Astrocyte of the spinal cord (primary cell): ENCODE measurements at regions not wholly inside any gene's neighbourhood (a gene's known extent, or its start where the extent isn't known, plus 50 kb on each side); places are given as distances from the start of the nearest gene placed in this dataset.

Experiments used
- DNase-seq: peaks from one replicate; pipeline ENCODE4 v3.0.0; 2011; ENCODE audit warnings: low read depth, low spot score
- H3K4me3 ChIP-seq: 2 replicates; pipeline ENCODE4 v1.5.1; 2011; ENCODE audit warnings: low read depth, mild to moderate bottlenecking, low read length, moderate library complexity
- in situ Hi-C: cut with HindIII; loops from 2 replicates; pipeline ENCODE4 v1.10.0; 2017; ENCODE audit warnings: low sequenced_read_pairs
- TF ChIP-seq, protein P1 (sequence below): IDR thresholded peaks from 2 replicates; pipeline ENCODE4 v1.5.1; 2012; ENCODE audit warnings: low read depth, mild to moderate bottlenecking, low read length, inconsistent platforms

GRCh38 chr1:172970186-172970585 is 80.6 kb downstream of the TNFSF18 start:
- no peak for DNase-seq
- TF ChIP-seq, protein P1, sequence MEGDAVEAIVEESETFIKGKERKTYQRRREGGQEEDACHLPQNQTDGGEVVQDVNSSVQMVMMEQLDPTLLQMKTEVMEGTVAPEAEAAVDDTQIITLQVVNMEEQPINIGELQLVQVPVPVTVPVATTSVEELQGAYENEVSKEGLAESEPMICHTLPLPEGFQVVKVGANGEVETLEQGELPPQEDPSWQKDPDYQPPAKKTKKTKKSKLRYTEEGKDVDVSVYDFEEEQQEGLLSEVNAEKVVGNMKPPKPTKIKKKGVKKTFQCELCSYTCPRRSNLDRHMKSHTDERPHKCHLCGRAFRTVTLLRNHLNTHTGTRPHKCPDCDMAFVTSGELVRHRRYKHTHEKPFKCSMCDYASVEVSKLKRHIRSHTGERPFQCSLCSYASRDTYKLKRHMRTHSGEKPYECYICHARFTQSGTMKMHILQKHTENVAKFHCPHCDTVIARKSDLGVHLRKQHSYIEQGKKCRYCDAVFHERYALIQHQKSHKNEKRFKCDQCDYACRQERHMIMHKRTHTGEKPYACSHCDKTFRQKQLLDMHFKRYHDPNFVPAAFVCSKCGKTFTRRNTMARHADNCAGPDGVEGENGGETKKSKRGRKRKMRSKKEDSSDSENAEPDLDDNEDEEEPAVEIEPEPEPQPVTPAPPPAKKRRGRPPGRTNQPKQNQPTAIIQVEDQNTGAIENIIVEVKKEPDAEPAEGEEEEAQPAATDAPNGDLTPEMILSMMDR: no peak
- in situ Hi-C loops: no loop called here
- H3K4me3 ChIP-seq: no peak overlapping the region

DNA sequence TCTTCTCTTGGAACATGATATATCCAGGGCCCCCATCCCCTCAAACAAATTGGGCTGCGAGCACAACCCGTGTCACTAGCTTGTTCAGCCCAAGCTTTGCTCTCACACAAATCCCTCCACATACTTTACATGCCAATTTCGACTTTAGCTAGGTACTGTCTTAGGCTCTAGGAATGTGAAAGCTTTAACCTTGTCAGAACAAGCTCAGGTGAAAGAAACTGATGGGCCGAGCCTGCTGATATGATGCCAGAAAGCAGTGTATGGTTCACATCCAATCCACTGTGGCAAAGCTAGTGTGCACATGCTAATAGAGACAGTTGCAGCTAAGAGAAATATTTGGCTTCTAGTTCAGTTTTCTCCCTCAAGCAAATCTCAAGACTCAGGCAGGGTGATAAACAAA is 79.5 kb downstream of the TNFSF18 start:
- DNase-seq: no peak
- TF ChIP-seq, protein P1: no peak
- H3K4me3 ChIP-seq: no peak overlapping the region
- in situ Hi-C loops: no loop called here

GRCh38 chr1:172972258-172972657 is 78.5 kb downstream of the TNFSF18 start:
- TF ChIP-seq, protein P1: no peak
- in situ Hi-C loops: no loop called here
- no peak overlapping the region for H3K4me3 ChIP-seq
- DNase-seq: no peak

DNA sequence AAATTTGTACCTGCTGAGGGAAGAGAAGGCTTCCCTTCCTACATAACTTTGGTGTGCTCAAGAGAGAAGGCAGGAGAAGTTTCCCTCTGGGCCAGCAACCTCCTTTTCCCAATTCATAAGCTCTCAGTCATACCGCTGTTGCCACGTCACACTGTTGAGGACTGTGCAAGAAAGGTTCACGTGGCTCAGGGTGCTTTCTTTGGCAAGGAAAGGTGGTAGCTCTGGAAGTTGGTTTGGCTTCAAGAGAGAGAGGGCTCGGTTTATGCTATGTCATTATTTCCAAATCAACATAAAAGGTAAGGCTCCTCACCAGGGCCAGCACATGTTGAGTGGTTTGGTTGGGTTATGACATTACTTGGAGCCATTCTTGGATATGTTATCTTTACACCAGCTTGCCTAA is 77.3 kb downstream of the TNFSF18 start:
- TF ChIP-seq, protein P1: no peak
- peak; percentile 67 for DNase-seq
- H3K4me3 ChIP-seq: no peak overlapping the region
- in situ Hi-C loops: no loop called here

GRCh38 chr1:172976222-172977041 is 74.3 kb downstream of the TNFSF18 start:
- in situ Hi-C loops: no loop called here
- TF ChIP-seq, protein P1: no peak

DNA sequence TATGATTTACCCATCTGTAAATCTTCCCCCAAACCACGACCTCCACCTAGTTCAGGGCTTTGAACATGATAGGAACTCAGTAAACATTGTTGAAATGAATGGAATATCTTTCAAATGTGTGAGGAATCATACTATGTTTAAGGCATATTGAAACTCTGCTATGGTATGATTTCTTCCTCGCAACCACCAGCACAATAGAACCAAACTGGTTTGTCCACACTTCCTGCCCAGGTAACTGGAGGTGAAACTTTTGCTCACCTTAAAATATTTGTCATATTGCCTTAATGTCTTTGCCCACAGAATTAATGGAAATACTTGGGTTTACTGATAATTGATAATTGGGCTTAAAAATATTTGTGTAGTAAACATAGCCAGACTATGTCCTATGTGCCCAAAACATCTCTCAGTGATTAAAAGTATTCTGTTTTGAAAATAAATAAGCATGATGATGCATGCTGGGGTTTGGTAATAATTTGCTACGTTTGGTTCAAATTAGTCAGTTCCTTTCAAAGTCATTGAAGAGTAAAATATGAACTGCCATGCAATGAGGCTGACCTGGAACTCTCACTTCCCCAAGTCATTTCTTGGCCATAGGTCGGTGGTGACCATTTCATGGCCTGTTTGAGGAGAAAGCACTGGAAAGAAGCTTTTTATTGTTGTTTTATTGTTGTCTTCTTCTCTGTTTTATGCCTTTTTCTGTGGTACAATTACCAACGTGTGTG is 73.3 kb downstream of the TNFSF18 start:
- TF ChIP-seq, protein P1: no peak
- no peak overlapping the region for H3K4me3 ChIP-seq
- DNase-seq: no peak
- in situ Hi-C loops: no loop called here

More at GRCh38 chr1:172976222-172977041, 74.3 kb downstream of the TNFSF18 start:
- H3K4me3 ChIP-seq: no peak overlapping the region
- peak; percentile 98 for DNase-seq
